ENCODE measurements at regions not wholly inside any gene's neighbourhood (a gene's known extent, or its start where the extent isn't known, plus 50 kb on each side); places are given as distances from the start of the nearest gene placed in this dataset.

GRCh38 chr3:66666362-66666761 is 165.5 kb upstream of the LRIG1 start:
- no peak for TF ChIP-seq CTCF (IDR thresholded peaks at IDR 0.05)
- TF ChIP-seq EP300 (IDR thresholded peaks at IDR 0.05) = no peak
- TF ChIP-seq POLR2A (IDR thresholded peaks at IDR 0.05) = no peak

Measured in ovary (tissue), 3 donors.